GM12878 (cell line): ENCODE measurements at regions not wholly inside any gene's neighbourhood (a gene's known extent, or its start where the extent isn't known, plus 50 kb on each side); places are given as distances from the start of the nearest gene placed in this dataset.

Experiments used
- ATF2 ChIP-seq: IDR thresholded peaks from 2 replicates; pipeline ENCODE4 v1.6.1; 2012; ENCODE audit warnings: low read length, inconsistent platforms
- CHD1 ChIP-seq: IDR thresholded peaks from 2 replicates; pipeline ENCODE4 v1.6.1; 2012; ENCODE audit warnings: low read depth, low read length, improper control_type of control experiment
- CTCF ChIP-seq, 3 experiments: IDR thresholded peaks in 2 of 3; conservative IDR thresholded peaks in 1 of 3; 2 replicates each; pipeline ENCODE4 v1.5.1; 2011; ENCODE audit warnings: low read depth in 3 of 3, low read length in 3 of 3, mild to moderate bottlenecking in 3 of 3, control low read depth in 2 of 3, moderate library complexity in 2 of 3, inconsistent platforms in 1 of 3, mixed read lengths in 1 of 3; ENCODE audit not compliant: control insufficient read depth in 2 of 3, insufficient read depth in 1 of 3; ENCODE audit errors: extremely low read depth in 1 of 3
- EGR1 ChIP-seq, 2 experiments: IDR thresholded peaks; 1 replicate in 1 of 2; 2 replicates in 1 of 2; pipeline ENCODE4 v1.6.1; 2011 to 2012; ENCODE audit warnings: low read depth in 2 of 2, low read length in 2 of 2, borderline replicate concordance in 1 of 2, mild to moderate bottlenecking in 1 of 2, moderate library complexity in 1 of 2
- EZH2 ChIP-seq: IDR thresholded peaks from 2 replicates; pipeline ENCODE4 v1.6.1; 2012; ENCODE audit warnings: low read depth, mild to moderate bottlenecking, control low read depth, inconsistent platforms, low read length, borderline replicate concordance; ENCODE audit not compliant: control insufficient read depth
- HDGF ChIP-seq: fragments of 450-650 bp; IDR thresholded peaks from 2 replicates; pipeline ENCODE4 v1.6.1; 2016; ENCODE audit warnings: antibody characterized with exemption
- POLR2A ChIP-seq: IDR thresholded peaks from 2 replicates; pipeline ENCODE4 v1.6.1; 2011; ENCODE audit warnings: low read depth, mild to moderate bottlenecking, low read length
- RFX5 ChIP-seq: IDR thresholded peaks from 2 replicates; pipeline ENCODE4 v1.6.1; 2011; ENCODE audit warnings: low read depth, low read length, improper control_type of control experiment
- SMAD1 ChIP-seq: fragments of 450-650 bp; IDR thresholded peaks from 2 replicates; pipeline ENCODE4 v1.6.1; 2018; ENCODE audit warnings: mild to moderate bottlenecking, low read depth; ENCODE audit not compliant: partially characterized antibody
- SUZ12 ChIP-seq: fragments of 200-600 bp; sonication (generic); IDR thresholded peaks from one replicate; pipeline ENCODE4 v1.6.1; 2018; ENCODE audit warnings: antibody characterized with exemption, mild to moderate bottlenecking; ENCODE audit not compliant: unreplicated experiment
- YBX1 ChIP-seq: fragments of 450-650 bp; IDR thresholded peaks from 2 replicates; pipeline ENCODE4 v1.6.1; 2016; ENCODE audit warnings: antibody characterized with exemption
- ZNF24 ChIP-seq: fragments of 450-650 bp; IDR thresholded peaks from 2 replicates; pipeline ENCODE4 v1.6.1; 2017; ENCODE audit warnings: antibody characterized with exemption, mild to moderate bottlenecking

GRCh38 chr3:127103080-127103479, 89.9 kb upstream of the PRR23E start:
- TF ChIP-seq CTCF (IDR thresholded peaks at IDR 0.05 in 2 of 3, conservative IDR thresholded peaks at IDR 0.05 in 1 of 3; ENCODE audit: control insufficient read depth in 2 of 3, extremely low read depth in 1 of 3, insufficient read depth in 1 of 3, low read depth in 3 of 3, low read length in 3 of 3): no peak
- no peak for TF ChIP-seq SMAD1
- TF ChIP-seq SUZ12: no peak
- TF ChIP-seq EZH2: no peak
- no peak for TF ChIP-seq ZNF24
- no peak for TF ChIP-seq ATF2
- no peak for TF ChIP-seq HDGF
- no peak for TF ChIP-seq CHD1
- no peak for TF ChIP-seq YBX1
- no peak for TF ChIP-seq POLR2A
- TF ChIP-seq EGR1 (IDR thresholded peaks at IDR 0.05; ENCODE audit: borderline replicate concordance in 1 of 2, low read depth in 2 of 2, low read length in 2 of 2): no peak
- no peak for TF ChIP-seq RFX5
